AG10803 (cell line): ENCODE measurements at regions not wholly inside any gene's neighbourhood (a gene's known extent, or its start where the extent isn't known, plus 50 kb on each side); places are given as distances from the start of the nearest gene placed in this dataset.

Source experiments
- DNase-seq: peaks from one replicate; pipeline ENCODE4 v3.0.0; 2010; ENCODE audit warnings: low read depth
- H3K4me3 ChIP-seq: 2 replicates; pipeline ENCODE4 v1.5.1; 2011; ENCODE audit warnings: mild to moderate bottlenecking, low read length, control low read depth
- TF ChIP-seq, protein P1 (sequence below): conservative IDR thresholded peaks from 2 replicates; pipeline ENCODE4 v1.5.1; 2011; ENCODE audit warnings: mild to moderate bottlenecking, low read length, control low read depth, inconsistent platforms

- no peak for DNase-seq
- no peak overlapping the region for H3K4me3 ChIP-seq
- TF ChIP-seq, protein P1, sequence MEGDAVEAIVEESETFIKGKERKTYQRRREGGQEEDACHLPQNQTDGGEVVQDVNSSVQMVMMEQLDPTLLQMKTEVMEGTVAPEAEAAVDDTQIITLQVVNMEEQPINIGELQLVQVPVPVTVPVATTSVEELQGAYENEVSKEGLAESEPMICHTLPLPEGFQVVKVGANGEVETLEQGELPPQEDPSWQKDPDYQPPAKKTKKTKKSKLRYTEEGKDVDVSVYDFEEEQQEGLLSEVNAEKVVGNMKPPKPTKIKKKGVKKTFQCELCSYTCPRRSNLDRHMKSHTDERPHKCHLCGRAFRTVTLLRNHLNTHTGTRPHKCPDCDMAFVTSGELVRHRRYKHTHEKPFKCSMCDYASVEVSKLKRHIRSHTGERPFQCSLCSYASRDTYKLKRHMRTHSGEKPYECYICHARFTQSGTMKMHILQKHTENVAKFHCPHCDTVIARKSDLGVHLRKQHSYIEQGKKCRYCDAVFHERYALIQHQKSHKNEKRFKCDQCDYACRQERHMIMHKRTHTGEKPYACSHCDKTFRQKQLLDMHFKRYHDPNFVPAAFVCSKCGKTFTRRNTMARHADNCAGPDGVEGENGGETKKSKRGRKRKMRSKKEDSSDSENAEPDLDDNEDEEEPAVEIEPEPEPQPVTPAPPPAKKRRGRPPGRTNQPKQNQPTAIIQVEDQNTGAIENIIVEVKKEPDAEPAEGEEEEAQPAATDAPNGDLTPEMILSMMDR, result no peak
These were observed 521.2 kb downstream of the MID1IP1 start for GRCh38 chrX:39322496-39322895.

DNA sequence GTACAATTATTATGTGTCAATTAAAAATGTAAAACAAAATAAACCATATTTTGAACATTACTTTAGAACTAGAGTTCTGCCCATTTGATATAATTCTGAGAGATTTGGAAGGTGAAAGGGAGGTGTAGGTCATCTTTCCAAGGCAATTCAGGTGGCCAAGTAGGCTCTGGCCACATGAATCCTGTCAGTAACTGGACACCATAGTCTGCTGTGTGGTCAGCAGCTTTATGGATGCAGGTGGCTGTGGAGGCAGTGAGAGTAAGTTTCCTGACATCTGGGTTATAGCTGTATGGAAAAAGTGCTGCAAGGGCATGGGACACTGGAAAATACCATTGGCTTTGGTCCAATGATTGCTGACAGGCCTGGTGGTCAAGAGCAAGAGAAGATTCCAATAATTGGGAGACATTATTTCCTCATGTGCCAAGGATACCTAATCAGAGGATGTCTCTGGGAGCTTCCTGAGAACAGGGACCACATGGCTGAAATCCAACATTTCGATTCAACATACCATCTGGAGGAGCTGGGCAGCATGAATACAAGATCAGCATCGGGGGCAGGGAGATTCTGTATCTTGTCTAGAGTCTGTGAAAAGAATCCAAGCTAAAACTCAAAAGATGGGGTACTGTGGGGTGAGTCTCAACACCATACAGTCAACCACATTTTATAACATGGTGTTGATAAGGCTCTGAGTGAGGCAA lies 523.1 kb downstream of the MID1IP1 start:
- TF ChIP-seq, protein P1, result no peak
- no peak for DNase-seq
- H3K4me3 ChIP-seq, result no peak overlapping the region

GRCh38 chrX:39327255-39327654 lies 526.0 kb downstream of the MID1IP1 start:
- no peak overlapping the region for H3K4me3 ChIP-seq
- TF ChIP-seq, protein P1, result no peak
- no peak for DNase-seq

DNA sequence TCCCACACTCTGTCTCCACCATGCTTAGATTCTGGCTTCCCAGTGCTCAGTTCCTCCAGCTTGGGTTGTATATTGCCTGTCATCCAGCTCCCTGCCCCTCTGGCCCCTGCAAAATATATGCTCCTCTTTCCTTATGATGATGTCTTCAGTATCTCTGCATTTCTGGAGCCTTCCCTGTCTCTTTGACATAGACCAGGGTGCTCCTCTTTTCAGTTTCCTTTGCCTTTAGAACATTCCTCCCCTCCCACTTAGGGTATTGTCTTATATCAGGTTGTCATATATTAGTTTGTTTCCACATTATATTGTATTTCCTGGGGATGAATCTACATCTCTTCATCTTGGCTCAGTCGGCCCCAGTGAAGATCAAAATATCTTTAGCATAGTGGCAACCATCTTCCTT lies 526.4 kb downstream of the MID1IP1 start:
- TF ChIP-seq, protein P1, result no peak
- no peak for DNase-seq
- H3K4me3 ChIP-seq, result no peak overlapping the region

DNA sequence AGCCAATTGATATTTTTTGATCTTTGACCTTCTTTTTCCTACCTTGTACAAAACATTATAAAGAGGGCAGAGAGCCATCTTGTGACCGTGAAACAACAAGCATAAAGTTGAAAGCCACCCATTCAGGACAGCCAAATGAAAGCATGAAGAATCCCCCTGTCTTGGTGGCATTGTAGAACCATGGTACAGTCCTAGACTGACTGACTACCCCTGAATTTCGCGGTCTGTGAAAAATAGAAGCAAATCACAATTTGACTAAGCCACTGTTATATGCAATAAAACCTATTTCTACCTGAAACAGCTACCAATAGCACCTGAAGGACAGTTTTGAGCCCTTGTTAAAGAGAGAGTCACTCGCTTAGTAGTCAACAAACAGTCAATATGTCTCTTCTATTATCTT lies 527.4 kb downstream of the MID1IP1 start:
- TF ChIP-seq, protein P1, result no peak
- H3K4me3 ChIP-seq, result no peak overlapping the region
- DNase-seq, result no peak

DNA sequence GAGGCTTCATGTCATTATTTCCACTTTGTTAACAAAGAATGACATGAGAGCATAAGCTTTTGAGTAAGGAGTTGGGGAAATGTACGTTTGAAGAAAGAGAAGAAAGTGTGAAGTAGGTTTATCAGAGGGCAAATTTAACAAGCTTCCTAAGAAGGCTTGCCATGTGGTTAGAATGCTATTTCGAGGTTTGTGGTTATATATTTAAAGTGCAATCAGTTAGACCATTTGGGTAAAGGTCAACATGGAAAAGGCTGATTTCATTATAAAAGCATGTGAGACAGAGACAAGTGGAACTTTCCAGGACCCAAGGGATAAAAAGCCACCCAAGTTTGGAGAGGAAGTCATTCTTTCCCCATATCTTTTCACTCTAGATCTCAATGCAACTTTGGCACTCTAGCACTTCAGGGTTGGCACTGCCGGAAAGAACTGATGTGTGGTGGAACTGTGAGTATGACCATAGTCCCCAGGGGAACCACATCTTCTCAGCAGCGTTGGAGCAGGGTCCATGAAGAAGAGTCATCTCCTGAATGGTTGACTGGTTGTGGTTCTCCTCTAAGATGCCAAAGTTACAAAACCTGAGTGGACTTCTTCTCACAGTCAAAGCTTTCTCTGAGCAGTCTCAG lies 529.9 kb downstream of the MID1IP1 start:
- no peak overlapping the region for H3K4me3 ChIP-seq
- TF ChIP-seq, protein P1, result no peak
- DNase-seq, result no peak

DNA sequence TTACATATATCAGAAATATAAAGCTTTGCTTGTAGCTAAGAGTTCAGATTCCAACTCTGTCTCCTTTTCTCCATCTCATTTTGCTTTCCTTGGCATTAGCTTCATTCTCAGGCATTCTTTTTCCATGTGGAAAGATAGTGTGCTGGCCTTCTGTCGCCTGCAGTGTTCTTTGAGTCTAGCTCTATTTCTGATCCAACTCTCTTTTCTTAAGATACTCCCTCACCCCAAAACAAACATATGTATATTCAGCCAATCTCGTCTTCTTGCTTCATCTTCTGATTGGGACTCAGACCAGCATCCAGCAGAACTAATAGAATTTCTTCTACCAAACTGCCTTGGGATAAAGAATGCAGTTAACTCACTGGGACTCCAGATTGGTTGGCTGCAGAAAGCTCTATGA lies 532.2 kb downstream of the MID1IP1 start:
- no peak for DNase-seq
- TF ChIP-seq, protein P1, result no peak
- no peak overlapping the region for H3K4me3 ChIP-seq
